ACC112 (cell line): ENCODE measurements at regions not wholly inside any gene's neighbourhood (a gene's known extent, or its start where the extent isn't known, plus 50 kb on each side); places are given as distances from the start of the nearest gene placed in this dataset.
"Not testable (repeated sequence)": the region's sequence is repeated elsewhere in the genome, so short reads cannot be mapped to it uniquely, and the experiment has no call there.

ENCODE experiments used
- H2AFZ ChIP-seq: fragments of 200-600 bp; sonication (generic); one replicate; pipeline ENCODE4 v1.6.0; 2017; ENCODE audit warnings: antibody characterized with exemption, low read length; ENCODE audit not compliant: unreplicated experiment
- H3K27ac ChIP-seq: fragments of 200-600 bp; sonication (generic); 2 replicates; pipeline ENCODE4 v1.5.1; 2014; ENCODE audit warnings: low read depth, mild to moderate bottlenecking, antibody characterized with exemption, low read length, moderate library complexity
- H3K27me3 ChIP-seq: fragments of 200-600 bp; sonication (generic); 2 replicates; pipeline ENCODE4 v1.6.1; 2014; ENCODE audit warnings: mild to moderate bottlenecking, antibody characterized with exemption, low read length, moderate library complexity, mixed read lengths; ENCODE audit not compliant: insufficient read depth
- H3K36me3 ChIP-seq: fragments of 200-600 bp; sonication (generic); 2 replicates; pipeline ENCODE4 v1.6.1; 2016; ENCODE audit warnings: mild to moderate bottlenecking, antibody characterized with exemption, low read length, moderate library complexity, mixed read lengths; ENCODE audit not compliant: insufficient read depth
- H3K4me1 ChIP-seq: fragments of 200-600 bp; sonication (generic); one replicate; pipeline ENCODE4 v1.6.1; 2016; ENCODE audit warnings: low read length, mixed read lengths; ENCODE audit not compliant: insufficient read depth, unreplicated experiment, control insufficient read depth
- H3K4me3 ChIP-seq: fragments of 200-600 bp; sonication (generic); 2 replicates; pipeline ENCODE4 v1.5.1; 2014; ENCODE audit warnings: mild to moderate bottlenecking, low read depth, low read length
- H3K79me2 ChIP-seq: fragments of 200-600 bp; sonication (generic); one replicate; pipeline ENCODE4 v1.6.0; 2016; ENCODE audit warnings: low read length; ENCODE audit not compliant: control insufficient read depth, unreplicated experiment, insufficient read depth

DNA sequence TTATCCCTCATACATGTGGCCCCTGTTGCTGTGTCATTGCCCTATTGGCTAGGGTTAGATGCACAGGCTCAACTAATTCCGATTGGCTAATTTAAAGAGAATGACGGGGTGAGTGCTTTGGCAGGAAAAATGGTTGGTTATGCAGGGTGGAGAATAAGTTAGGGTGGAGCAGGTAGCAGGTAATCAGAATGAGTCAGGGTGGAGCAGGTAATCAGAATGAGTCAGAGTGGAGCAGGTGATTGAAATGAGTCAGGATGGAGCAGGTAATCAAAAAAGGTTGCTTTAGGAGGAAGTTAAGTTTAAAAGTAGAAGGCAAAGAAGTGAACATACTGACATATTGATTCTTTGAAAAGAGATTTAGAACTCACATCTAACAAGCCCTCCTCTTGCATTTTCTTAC lies 513.5 kb downstream of the EDEM1 start:
- H2AFZ ChIP-seq, H3K27me3 ChIP-seq, H3K4me1 ChIP-seq, H3K4me3 ChIP-seq, H3K79me2 ChIP-seq, H3K27ac ChIP-seq, H3K36me3 ChIP-seq: not testable (repeated sequence)

GRCh38 chr3:5707794-5708193 lies 520.3 kb downstream of the EDEM1 start:
- Histone ChIP-seq H2AFZ (no peak overlapping the region), H3K27me3 (no peaks in the 10 kb centered on the region), H3K79me2 (no peaks in the 10 kb centered on the region), H3K4me1 (no peaks in the 10 kb centered on the region), H3K27ac (no peak overlapping the region), H3K36me3 (no peaks in the 10 kb centered on the region), H3K4me3 (no peak overlapping the region)

- Histone ChIP-seq H3K27ac (no peak overlapping the region), H3K4me1 (no peaks in the 10 kb centered on the region), H3K4me3 (no peak overlapping the region), H2AFZ (no peak overlapping the region), H3K79me2 (no peaks in the 10 kb centered on the region), H3K36me3 (no peaks in the 10 kb centered on the region), H3K27me3 (no peaks in the 10 kb centered on the region)
These were observed 522.2 kb downstream of the EDEM1 start for GRCh38 chr3:5709714-5710113.

DNA sequence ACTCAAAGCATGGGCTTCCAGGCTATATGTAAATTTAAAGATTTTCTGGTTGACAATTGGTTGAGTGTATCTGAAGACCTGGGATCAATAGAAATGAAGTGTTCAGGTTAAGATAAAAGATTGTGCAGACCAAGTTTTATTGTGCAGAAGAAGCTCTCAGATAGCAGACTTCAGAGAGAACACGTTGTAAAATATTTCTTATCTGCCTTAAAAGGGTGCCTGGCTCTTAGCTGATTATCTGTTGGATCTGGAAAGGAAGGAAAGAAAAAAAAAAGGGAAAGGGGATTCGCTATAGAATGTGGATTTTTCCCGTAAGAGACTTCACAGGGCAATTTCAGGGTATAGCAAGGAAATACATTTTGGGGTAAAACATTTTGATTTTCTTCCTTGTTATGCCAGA lies 523.2 kb downstream of the EDEM1 start:
- Histone ChIP-seq H3K4me1 (no peaks in the 10 kb centered on the region), H3K36me3 (no peaks in the 10 kb centered on the region), H2AFZ (no peak overlapping the region), H3K4me3 (no peak overlapping the region), H3K79me2 (no peaks in the 10 kb centered on the region), H3K27me3 (no peaks in the 10 kb centered on the region), H3K27ac (no peak overlapping the region)

DNA sequence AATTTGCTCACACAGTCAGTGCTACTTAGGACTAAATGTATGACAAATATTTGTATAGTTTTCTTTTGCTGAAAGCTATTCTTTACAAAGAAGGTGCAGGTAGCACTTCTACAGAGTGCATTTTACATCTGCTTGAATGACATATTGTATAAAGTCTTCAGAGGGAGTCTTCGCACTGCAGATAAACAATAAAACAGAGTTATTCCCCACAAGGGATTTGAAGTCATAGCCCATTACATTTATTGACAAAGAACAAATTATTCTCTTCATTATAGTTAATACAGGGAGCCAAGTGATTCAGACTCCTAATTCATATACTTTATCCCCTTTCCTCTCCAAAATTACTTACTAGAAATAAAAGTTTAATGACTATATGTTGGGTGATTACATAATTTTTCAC lies 529.7 kb downstream of the EDEM1 start:
- Histone ChIP-seq H2AFZ (no peak overlapping the region), H3K4me3 (no peak overlapping the region), H3K79me2 (no peaks in the 10 kb centered on the region), H3K36me3 (no peaks in the 10 kb centered on the region), H3K27me3 (no peaks in the 10 kb centered on the region), H3K4me1 (no peaks in the 10 kb centered on the region), H3K27ac (no peak overlapping the region)

- not testable (repeated sequence) for H2AFZ ChIP-seq, H3K79me2 ChIP-seq, H3K36me3 ChIP-seq, H3K27me3 ChIP-seq, H3K4me1 ChIP-seq, H3K27ac ChIP-seq, H3K4me3 ChIP-seq
These were observed 532.2 kb downstream of the EDEM1 start for GRCh38 chr3:5719668-5720067.

DNA sequence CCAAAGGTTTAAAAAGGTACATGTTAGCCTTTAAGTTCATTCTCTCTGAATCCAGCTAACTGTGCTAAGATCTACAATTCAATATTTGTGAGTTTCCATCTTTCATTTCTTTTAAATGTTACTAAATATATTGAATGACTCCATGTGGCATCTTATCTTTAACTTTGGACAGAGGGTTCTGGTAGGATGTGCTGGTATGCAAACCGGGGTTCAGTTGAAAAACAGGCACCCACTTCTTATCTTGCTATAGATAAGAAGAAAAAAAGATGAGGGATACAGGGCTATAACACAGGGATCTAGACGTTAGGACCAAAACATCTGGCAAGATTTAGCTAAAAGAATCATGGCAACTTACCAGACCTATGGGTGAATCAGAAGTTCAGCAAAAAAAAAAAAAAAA lies 538.3 kb downstream of the EDEM1 start:
- H3K36me3 ChIP-seq, result no peaks in the 10 kb centered on the region
- no peak overlapping the region for H3K4me3 ChIP-seq
- no peak overlapping the region for H3K27ac ChIP-seq
- H3K4me1 ChIP-seq, result no peaks in the 10 kb centered on the region
- no peaks in the 10 kb centered on the region for H3K27me3 ChIP-seq
- H2AFZ ChIP-seq, result no peak overlapping the region
- no peaks in the 10 kb centered on the region for H3K79me2 ChIP-seq

DNA sequence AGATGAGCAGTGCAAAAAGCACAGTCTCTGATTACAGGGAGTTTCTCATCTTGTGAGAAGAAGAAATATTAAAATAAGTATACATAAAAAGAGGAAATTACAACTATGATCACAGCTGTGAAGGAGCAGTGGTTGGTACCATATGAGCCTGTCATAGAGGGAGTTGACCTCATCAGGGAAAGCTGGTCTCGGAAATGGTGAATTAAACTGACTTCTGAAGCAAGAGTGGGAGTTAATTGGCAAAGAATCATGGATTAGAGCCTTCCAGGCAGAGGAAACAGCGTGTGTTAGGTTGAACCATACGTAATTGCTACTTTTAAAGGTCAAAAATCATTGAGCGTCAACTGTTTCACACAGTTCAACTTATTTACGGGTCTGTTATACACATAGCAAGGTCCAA lies 539.1 kb downstream of the EDEM1 start:
- no peak overlapping the region for H3K27ac ChIP-seq
- no peaks in the 10 kb centered on the region for H3K36me3 ChIP-seq
- H3K4me3 ChIP-seq, result no peak overlapping the region
- H3K27me3 ChIP-seq, result no peaks in the 10 kb centered on the region
- H3K4me1 ChIP-seq, result no peaks in the 10 kb centered on the region
- no peak overlapping the region for H2AFZ ChIP-seq
- H3K79me2 ChIP-seq, result no peaks in the 10 kb centered on the region

- Histone ChIP-seq H3K79me2 (no peaks in the 10 kb centered on the region), H3K4me1 (no peaks in the 10 kb centered on the region), H2AFZ (no peak overlapping the region), H3K36me3 (no peaks in the 10 kb centered on the region), H3K4me3 (no peak overlapping the region), H3K27me3 (no peaks in the 10 kb centered on the region), H3K27ac (no peak overlapping the region)
These were observed 540.4 kb downstream of the EDEM1 start for GRCh38 chr3:5727743-5728484.

DNA sequence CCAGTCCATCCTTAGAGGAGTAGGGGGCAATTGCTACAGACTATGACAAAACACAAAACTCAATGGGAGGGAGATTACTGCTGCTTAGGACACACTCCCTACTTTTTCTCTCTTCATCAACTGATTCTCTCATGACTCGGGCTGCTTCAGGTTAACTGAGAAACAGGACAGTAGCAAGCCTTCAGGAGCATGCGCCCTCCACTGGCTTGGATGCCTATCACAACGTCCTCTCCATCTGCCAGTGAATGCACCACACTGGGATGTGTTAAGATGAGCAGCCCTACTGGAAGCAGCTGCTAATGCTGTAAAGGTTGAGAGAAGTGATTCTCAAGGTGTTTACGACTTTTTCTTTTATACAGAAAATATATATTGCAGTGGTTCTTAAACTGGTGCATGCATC lies 542.3 kb downstream of the EDEM1 start:
- H3K4me3 ChIP-seq, result no peak overlapping the region
- H3K79me2 ChIP-seq, result no peaks in the 10 kb centered on the region
- no peak overlapping the region for H3K27ac ChIP-seq
- H3K36me3 ChIP-seq, result no peaks in the 10 kb centered on the region
- H3K4me1 ChIP-seq, result no peaks in the 10 kb centered on the region
- H2AFZ ChIP-seq, result no peak overlapping the region
- no peaks in the 10 kb centered on the region for H3K27me3 ChIP-seq

DNA sequence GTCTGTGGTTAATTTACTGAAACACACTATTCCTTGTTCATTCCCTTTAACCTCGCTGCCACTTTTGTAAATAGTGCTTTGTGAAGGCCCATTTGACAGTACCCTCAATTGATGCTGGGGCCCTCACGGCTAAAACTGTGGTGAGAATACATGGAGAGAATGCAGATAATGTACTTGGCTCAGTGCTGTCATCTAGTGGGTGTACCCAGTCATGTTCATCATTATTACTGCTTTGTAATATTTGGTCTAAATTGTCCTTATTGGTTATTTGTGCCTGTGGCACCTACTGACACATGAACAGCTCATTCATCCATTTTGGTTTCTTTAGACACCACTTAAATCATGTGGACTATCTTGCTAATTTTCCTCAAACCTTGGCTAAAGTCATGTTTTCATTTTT lies 543.6 kb downstream of the EDEM1 start:
- no peak overlapping the region for H3K4me3 ChIP-seq
- H3K4me1 ChIP-seq, result no peaks in the 10 kb centered on the region
- no peak overlapping the region for H3K27ac ChIP-seq
- no peaks in the 10 kb centered on the region for H3K36me3 ChIP-seq
- H3K79me2 ChIP-seq, result no peaks in the 10 kb centered on the region
- H3K27me3 ChIP-seq, result no peaks in the 10 kb centered on the region
- H2AFZ ChIP-seq, result no peak overlapping the region
